HG02763 (cell line): ENCODE measurements at regions not wholly inside any gene's neighbourhood (a gene's known extent, or its start where the extent isn't known, plus 50 kb on each side); places are given as distances from the start of the nearest gene placed in this dataset.
"Not testable (repeated sequence)": the region's sequence is repeated elsewhere in the genome, so short reads cannot be mapped to it uniquely, and the experiment has no call there.

ENCODE experiments used
- ATAC-seq: cut with Tn5 transposase; IDR thresholded peaks from one replicate; pipeline ENCODE4 v1.9.1; 2021; ENCODE audit warnings: mild to moderate bottlenecking, moderate library complexity; ENCODE audit not compliant: unreplicated experiment

DNA sequence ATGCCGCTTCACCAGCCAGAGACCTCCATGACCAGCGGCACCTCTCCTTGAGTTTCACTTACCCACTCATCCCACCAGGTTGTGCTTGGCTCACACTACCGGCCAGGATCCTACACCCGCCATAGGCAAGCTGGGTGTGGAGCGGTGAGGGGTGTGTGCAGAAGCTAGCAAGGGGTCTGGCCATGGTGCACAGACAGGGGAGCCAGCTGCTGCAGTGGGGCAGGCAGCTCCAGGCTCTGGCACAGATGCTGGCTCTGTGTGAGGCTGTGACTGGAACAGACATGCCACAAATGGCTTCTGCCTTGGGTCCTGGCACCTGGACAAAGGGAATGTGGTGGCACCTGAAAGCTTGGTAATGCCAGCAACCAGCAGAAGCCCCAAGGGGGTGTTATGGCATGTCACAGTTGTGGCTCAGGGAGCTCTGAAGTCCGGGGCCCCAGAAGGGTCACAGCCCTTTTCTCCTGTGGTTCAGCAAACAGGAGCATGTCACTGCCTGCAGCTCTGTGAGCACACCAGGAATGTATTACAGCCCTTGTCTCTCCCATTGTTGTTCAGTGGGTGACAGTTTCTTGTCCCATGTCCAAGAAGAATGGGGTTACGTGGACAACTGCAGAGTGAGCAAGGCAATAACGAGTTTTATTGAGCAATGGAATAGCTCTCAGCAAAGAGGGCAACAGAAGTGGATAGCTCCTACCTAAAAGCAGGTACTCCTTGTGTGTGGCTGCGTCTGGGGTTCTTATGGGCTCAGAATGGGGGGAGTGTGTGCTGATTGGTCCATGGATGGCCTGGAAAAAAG, 2791.0 kb upstream of the PCDH20 start:
- no peak for ATAC-seq

DNA sequence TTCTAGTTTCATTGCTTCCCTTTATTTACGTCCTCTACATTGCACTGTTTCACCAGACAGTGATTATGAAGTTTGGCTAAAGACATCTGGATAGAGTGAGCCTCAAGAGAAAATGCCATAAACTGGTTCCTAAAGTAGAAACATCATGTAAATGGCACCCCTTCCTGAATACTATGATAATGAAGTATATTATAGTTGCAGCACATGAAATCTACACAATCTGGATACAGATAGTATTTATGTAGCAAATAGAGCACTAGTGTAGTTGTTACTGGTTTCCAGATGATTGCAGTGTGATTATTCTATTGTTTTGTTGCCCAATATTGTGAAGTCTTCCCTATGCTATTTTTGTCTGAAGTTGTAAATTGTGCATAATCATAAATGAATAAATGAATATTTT, 2786.9 kb upstream of the PCDH20 start:
- ATAC-seq, result no peak

DNA sequence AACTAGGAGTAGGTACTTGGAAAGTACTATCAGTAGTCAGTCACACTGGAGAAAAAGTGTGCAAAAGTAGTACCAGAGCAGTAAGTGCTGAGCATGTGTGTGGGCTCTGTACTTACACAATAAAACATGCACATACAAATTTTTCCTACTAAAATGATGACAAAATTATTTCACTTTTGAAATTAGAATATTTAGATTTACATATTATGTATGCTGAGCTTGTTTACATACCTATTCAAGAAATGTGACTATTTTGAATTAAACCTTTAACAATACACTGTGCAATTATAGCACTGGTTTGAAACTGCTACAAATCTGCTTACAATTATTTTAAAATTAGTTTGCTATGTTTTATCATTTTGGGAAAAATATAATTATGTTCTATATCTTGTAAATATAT, 2781.6 kb upstream of the PCDH20 start:
- ATAC-seq, result no peak

DNA sequence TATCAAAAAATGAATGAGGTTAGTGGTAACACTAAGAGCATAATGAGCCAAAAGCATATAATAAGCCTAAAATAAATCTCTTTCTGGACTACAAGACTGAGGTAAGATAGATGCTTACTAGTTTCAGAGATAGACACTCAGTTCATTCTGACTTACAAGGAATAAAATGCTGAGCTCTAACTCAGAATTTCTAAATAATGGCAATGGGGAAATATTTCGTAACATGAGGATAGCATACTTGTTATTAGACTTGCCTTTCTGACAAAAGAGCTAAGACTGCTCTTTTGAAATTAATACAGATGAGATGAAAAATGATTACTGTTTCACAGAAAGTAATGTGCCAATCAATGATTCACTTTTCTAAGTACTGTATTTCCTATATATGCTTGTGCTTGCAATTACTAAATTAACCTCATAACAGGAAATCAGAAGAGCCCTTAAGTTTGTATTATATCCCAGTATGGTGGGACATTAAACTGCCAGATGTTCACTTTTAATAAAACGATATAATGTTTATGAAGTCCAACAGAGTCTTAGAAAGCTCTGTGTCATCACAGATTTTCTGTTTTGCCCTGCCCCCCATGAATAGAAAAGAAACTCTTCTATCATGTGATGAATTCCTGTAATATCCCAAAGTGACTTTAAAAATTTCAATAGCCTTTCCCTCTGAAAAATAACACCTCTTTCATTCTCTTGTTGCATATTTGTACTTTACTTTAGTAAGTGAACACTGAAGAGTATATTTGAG, 2771.0 kb upstream of the PCDH20 start:
- ATAC-seq, result no peak

DNA sequence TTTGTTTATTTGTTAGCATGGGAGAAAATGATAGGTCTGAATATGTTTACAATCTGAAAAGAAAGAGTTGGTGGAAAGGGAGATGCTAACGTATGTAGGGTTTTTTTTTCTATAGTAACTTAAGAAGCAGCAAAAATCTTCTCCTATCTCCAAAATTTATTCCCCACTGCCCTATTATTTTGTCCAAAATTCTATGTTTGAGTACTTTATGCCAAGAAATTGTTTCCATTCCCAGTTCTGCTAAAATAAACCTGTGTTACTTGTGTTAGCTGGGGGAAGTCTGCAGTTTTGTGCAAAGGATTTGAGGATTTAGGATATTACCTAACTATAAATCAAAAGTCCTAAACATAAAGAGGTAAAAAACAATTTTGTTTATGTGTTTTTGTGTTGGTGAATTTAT, 2770.4 kb upstream of the PCDH20 start:
- no peak for ATAC-seq

DNA sequence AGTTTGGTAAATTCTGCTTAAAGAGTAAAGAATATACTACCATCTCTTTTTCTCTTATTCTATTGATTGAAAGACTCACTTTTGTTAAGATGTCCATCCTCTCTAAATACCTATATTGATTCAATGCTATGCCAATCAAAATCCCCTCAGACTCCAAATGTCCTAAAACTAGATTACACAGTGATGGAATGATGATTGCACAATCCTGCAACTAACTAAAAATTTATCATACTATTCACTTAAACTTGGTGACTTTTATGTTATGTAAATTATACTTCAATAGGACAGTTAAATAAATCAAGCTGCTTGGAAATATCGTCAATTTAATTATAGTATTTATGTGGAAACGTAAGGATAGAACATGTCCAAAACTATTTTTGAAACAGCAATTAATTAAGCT, 2765.1 kb upstream of the PCDH20 start:
- ATAC-seq, result no peak

DNA sequence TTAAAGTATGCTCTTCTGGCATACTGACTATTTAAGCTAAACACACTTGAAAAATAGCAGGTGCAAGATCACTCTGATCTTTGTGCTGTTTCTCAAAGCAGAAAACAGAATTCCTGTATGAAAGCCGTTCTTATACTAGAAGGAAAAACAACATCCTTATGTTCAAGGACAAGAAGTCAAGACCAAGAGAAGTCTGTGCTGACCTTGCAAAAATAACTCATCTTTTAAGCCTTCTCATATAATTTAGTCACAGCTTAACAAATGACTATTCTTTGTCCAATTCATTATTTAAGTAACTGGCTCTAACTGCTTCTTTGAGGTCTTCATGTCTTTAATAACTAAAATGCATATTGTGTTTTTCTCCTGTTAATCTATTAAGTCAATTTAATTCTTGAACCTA, 2750.2 kb upstream of the PCDH20 start:
- no peak for ATAC-seq

DNA sequence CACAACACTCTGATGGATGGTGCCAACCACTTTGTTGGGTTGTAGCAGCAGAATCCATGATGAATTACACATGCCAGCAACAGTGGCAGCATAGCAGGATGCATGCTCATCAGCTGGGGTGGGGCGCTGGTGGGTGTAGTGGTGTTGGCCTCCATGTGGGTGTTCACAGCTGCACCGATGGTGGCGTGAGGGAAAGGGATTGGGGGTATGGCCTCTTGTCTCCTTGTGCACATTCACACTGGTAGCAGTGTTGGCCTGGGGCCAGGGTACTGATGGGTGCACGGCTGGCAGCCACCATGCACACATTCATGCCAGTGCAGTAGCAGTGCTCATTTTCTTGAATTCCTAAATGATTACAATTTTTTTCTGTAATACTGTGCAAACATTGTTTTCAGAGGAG, 2748.8 kb upstream of the PCDH20 start:
- ATAC-seq, result no peak

DNA sequence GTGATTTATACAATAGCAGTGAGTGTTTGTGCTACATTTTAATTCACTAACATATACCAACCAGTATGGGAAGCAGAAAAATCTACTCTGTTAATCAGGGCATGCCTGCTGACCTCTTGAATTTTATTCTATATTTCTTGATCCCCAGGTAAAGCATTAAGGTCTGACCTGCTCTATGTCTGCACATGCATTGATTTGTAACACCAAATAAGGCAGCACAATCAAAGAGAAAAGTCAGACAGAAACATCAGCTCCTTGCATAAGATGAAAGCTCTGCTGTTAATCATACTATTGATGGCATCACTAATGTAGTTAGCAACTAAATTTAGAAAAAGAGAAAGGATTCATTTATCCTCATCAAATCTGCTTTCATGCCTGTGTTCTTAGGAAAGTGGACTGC, 2744.8 kb upstream of the PCDH20 start:
- ATAC-seq, result no peak

DNA sequence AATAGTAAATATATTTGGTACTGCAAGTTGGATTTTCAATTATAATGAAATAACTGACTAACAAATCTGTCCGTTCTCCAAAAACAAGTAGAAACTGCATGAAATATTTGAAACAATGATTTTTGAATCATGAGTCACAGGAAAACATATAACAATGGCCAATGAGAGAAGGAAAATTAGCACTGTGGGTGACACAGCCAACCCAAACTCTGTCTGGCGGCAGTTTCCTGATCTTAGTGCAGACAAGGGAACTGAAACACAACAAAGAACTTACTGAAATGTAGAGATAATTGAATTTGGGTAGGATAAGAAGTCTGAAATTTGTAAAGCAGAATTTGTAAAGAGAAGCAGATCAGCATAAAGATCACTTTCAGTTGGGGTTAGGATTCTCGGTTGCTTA, 2743.3 kb upstream of the PCDH20 start:
- no peak for ATAC-seq

DNA sequence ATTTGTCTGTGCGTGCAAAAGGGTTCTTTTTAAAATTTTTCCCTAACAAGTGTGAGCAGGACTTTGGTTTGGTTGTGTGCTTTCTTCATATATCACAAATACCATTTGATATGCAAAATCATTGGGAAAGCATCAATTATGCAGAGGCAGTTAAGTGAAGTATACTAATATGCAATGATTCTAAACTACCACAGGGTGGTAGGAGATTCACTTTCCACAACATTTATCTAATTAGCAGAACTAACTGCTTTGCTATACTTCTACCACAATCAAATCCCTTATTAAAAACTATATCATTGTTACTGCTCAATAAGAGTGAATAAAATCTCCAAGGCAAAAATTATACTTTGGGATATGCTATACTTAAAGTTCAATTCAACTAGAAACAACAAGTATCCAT, 2738.9 kb upstream of the PCDH20 start:
- ATAC-seq, result no peak

DNA sequence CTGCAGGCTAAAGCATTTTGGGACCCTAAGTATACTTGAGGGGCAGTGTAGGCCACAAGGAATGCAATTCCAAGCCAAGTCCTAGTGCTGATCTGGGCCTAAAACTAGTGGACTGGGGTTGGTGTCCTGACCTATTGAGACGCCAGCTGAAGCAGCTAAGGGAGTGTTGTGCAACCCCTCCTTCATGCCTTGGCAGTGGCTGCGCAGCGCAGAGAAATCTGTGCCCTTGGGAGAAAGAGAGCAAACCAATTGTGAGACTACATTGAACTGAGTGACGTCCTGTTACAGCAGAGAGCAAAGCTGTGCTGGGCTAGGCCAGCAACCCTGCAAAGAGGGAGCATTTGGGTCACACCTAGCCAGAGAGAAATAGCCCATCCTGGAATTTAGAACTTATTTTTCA, 2715.0 kb upstream of the PCDH20 start:
- no peak for ATAC-seq

DNA sequence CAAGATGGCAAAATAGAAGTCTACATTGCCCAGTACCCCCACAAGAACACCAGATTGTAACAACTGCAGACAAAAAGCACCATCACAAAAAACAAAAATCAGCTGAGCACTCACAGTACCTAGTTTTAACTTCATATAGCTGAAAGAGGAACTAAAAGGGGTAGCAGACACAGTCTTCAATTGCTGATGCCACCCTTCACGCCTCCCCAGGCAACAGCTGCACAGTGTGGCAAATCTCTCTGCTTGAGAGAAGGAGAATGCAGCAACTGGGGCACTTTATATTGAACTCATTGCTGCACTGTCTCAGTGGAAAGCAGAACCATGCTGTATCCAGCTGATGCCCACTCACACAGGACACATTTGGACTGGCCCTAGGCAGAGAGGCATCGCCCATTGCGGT, 2714.5 kb upstream of the PCDH20 start:
- ATAC-seq, result no peak

DNA sequence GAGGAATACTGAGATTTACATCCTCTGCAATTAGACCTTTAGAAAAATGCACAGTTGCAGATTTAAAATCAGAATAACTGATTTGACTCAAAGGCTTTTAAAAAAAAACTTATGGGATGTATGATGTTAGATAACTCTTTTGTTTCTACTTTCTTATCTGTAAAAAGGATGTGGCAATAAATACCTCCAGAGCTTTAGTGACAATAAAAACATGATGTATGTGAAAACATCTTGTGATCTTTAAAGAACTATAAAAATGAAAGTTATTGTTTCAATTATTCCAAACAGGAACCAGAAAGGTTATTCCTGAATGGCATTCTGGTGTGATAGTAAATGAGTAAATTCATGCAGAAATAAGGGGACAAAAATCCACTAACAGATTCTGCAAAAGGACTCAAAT, 2712.2 kb upstream of the PCDH20 start:
- ATAC-seq, result no peak

DNA sequence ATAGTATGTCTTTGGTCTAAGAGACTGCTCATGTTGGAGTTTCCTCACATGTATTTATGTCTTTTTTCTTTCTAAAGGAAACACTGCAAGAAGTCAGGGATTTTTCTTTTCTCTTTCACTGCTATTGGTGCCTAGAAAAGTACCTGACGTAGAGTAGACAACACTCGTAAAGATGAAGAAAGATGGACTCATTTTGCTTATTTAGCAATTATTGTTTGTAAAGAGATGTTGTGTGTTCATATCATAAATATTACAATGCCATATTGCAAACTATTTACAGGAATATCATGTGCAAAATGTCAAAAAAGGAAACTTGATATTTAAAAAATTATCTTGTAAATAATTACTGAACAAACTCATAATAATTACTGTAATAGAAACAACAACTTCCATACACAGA, 2711.5 kb upstream of the PCDH20 start:
- ATAC-seq, result no peak

DNA sequence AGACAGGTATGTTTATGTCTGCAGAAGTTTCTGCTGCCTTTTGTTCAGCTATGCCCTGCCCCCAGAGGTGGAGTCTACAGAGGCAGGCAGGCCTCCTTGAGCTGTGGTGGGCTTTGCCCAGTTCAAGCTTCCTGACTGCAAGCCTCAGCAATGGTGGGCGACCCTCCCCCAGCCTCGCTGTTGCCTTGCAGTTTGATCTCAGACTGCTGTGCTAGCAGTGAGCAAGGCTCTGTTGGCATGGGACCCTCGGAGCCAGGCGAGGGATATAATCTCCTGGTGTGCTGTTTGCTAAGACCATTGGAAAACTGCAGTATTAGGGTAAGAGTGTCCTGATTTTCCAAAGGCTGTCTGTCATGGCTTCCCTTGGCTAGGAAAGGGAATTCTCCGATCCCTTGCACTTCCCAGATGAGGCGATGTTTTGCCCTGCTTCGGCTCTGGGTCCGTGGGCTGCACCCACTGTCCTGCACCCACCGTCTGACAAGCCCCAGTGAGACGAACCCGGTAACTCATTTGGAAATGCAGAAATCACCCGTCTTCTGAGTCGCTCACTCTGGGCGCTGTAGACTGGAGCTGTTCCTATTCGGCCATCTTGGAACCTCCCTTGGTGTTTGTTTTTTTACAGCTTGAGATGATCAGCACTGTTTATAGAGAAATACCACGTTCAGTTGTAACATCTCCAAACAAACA, 2705.5 kb upstream of the PCDH20 start:
- not testable (repeated sequence) for ATAC-seq

DNA sequence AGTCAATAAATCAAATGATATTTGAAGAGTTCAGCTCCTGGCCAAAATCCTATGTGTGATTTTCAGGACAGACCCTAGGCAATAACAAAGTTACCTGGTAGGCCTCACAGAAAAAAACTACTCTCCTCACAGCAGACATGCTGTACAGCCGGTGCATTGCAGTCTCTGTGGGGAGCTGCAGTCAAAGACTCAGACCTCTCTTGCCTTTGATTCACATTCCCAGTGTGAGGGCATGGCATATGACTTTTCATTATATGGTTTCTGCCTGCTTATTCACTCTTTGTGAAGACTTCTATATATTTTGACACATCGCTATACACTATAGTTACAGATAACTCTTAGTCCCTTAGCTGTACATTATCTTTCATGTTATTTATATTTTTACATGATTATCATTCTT, 2684.3 kb upstream of the PCDH20 start:
- no peak for ATAC-seq

DNA sequence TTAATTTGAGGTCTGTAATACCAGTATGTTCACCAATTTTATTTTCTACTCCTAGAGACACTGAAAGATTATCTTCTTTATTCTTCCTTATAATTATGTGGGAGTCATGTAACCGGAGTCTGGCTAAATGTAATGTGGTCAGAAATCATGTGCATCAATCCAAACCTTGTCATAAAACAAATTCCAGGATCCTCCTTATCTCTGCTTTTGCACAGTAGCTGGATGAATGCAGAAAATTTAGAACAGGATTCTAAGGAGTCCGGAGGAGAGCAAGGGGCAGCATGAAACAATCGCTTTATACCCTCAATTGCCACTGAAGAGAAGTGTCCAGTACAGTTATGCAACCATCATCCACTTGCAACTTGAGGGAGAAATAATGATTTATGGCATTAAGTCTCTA, 2674.7 kb upstream of the PCDH20 start:
- no peak for ATAC-seq

DNA sequence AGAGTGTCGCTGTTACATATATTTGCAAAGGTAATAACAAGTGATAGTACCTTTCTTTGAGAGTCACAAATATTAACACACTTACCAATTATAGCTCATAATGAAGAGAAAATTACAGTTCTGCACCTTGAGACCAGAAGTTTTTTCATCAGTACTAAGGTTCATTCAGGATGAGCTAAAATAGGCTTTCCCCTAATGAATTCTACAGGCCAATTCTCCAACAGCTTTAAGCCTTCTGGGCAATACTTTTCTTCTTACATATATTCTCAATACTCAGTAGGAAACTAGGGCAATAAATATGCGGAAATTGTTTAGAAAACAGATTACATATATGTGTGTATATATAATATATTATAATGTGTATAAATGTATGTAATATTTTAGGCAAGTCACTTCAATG, 2672.8 kb upstream of the PCDH20 start:
- ATAC-seq, result no peak

DNA sequence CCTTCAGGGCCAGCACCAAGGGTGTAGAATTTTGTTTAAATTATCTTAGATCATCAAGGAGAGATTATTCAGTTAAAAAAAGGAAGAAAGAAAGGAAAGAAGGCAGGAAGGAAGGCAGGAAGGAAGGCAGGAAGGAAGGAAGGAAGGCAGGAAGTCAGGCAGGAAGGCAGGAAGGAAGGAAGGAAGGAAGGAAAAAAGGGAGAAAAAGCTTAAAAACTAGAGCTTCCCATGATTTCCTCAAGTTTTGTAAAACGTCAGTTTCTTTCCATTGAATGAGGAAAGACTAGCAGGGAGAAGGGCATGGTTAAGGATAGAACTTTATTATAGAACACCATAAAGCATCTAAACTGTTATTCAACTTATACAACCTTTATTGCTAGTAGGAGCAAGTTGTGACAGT, 2672.0 kb upstream of the PCDH20 start:
- no peak for ATAC-seq

DNA sequence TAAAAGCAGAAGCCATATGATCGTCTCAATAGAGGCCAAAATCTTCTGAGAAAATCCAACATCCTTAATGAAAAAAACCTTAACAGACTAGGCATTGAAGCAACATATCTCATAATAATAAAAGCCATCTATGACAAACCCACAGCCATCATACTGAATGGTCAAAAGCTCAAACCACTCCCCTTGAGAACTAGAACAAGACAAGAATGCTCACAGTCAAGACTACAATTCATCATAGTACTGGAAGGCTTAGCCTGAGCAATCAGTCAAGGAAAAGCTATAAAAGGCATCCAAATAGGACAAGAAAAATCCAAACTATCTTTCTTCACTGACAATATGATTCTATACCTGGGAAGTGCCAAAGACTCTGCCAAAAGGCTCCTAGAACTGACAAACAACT, 2668.2 kb upstream of the PCDH20 start:
- ATAC-seq, result no peak

DNA sequence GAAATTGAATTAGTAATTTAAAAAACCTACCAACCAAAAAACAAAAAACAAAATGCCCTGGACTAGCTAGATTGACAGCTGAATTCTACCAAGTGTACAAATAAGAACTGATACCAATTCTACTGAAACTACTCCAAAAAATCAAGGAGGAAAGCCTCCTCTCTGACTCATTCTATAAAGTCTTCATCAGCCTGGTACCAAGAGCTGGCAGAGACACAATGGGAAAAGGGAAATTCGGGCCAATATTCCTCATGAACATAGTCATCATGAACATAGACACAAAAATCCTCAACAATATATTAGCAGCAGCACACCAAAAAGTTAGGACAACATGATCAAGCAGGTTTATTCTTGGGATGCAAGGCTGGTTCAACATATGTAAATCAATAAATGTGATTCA, 2667.7 kb upstream of the PCDH20 start:
- no peak for ATAC-seq
